AG04449 (cell line): ENCODE measurements at regions not wholly inside any gene's neighbourhood (a gene's known extent, or its start where the extent isn't known, plus 50 kb on each side); places are given as distances from the start of the nearest gene placed in this dataset.

ENCODE experiments used
- CTCF ChIA-PET: fragments of 350-600 bp; formaldehyde crosslinking; extraction: SDS; loops from one replicate; lab custom pipeline; 2021; ENCODE audit warnings: antibody characterized with exemption; lab: Yijun Ruan, JAX
- POLR2A ChIA-PET: fragments of 400-600, 350-600 bp; formaldehyde crosslinking; extraction: SDS; loops from one replicate; lab custom pipeline; 2020; ENCODE audit warnings: antibody characterized with exemption, inconsistent platforms; lab: Yijun Ruan, JAX
- DNase-seq: peaks from one replicate; pipeline ENCODE4 v3.0.0-alpha.2; 2010; ENCODE audit warnings: low read depth, low spot score
- H3K4me3 ChIP-seq: 2 replicates; pipeline ENCODE4 v1.5.1; 2011; ENCODE audit warnings: low read depth, mild to moderate bottlenecking, control low read depth, low read length
- TF ChIP-seq, protein P1 (sequence below): IDR thresholded peaks from one replicate; pipeline ENCODE4 v1.5.1; 2011; ENCODE audit warnings: mild to moderate bottlenecking, moderate library complexity, low read length, control low read depth, inconsistent platforms; ENCODE audit not compliant: insufficient read depth; ENCODE audit errors: missing control alignments

DNA sequence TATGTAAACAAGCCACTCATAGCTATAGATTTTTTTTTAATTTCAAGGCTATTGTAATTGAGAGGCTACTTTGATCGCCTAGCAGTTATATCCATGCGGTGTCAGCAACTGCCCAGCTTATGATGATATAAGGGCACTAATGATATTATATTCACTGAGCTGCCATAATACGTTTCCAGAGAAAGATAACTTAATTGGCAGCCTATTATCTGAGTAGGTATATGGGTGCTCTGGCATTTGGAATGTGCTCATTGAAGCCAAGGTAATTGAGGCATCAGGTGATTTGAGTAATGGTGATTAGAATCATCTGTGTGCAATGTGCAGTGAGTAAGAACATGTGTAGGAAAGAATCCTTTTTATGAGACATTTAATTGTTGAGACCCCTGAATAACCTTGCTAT lies 490.0 kb downstream of the CENPC start:
- ChIA-PET POLR2A (no interaction called here), CTCF (no interaction called here)
- TF ChIP-seq, protein P1, sequence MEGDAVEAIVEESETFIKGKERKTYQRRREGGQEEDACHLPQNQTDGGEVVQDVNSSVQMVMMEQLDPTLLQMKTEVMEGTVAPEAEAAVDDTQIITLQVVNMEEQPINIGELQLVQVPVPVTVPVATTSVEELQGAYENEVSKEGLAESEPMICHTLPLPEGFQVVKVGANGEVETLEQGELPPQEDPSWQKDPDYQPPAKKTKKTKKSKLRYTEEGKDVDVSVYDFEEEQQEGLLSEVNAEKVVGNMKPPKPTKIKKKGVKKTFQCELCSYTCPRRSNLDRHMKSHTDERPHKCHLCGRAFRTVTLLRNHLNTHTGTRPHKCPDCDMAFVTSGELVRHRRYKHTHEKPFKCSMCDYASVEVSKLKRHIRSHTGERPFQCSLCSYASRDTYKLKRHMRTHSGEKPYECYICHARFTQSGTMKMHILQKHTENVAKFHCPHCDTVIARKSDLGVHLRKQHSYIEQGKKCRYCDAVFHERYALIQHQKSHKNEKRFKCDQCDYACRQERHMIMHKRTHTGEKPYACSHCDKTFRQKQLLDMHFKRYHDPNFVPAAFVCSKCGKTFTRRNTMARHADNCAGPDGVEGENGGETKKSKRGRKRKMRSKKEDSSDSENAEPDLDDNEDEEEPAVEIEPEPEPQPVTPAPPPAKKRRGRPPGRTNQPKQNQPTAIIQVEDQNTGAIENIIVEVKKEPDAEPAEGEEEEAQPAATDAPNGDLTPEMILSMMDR: no peak
- DNase-seq: no peak
- no peak overlapping the region for H3K4me3 ChIP-seq

DNA sequence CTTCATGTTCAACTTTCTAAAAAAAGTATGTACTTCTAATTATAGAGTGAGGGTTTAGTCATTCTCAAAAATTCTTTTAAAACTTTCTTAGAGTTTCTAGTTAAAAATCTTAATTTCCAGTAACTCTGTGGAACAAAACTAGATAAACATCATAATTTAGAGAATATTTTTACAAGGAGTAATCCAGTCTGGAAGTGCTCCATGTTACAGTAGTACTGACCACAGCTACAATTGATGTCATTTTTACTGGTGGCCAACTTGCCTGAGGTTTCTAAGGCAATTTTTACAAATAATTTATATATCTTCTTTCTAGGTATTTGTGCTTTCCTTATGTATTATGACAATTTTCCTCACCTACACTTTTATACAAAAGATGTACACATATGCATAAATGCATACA lies 490.4 kb downstream of the CENPC start:
- TF ChIP-seq, protein P1: no peak
- ChIA-PET CTCF (no interaction called here), POLR2A (no interaction called here)
- no peak overlapping the region for H3K4me3 ChIP-seq
- no peak for DNase-seq

DNA sequence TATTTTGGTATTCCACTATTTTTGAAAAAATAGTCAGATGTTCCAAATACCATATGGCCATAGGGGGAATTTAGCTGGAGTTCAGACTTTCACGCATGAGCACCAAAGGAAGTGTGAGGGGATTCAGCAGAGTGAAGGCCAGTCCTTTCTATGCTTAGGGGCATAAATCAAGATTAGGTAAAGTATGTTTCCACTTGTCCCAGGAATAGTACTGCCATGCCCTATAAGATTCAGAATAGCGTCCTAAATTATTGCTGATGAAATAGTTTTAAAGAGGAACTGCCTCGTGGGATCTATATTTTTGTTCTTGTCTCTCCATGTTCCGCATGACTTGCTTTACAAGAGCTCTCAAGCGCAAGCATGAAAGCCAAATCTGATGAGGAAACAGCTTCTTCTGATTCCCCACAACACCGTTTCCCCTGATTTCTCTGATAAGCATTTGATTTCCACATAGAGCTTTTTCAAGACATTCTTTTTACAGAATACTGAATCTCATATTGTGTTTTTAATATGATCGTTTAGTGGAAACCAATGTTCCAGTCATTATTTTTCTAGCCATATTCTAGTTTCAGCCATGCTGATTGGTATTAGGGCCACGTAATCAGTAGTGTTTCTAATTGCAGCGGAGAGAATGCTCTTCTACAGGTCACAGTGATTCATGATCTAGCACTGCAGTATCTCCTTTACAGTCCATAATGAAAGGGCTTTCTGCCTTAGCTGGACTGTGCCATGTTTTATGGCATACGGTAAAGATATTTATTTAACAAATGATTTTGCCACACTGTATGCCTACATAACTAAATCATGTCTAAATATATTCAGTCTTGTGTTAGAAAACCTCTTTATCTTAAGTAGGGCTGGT lies 492.3 kb downstream of the CENPC start:
- TF ChIP-seq, protein P1: no peak
- CTCF ChIA-PET: no interaction called here
- POLR2A ChIA-PET: no interaction called here
- no peak for DNase-seq
- no peak overlapping the region for H3K4me3 ChIP-seq

DNA sequence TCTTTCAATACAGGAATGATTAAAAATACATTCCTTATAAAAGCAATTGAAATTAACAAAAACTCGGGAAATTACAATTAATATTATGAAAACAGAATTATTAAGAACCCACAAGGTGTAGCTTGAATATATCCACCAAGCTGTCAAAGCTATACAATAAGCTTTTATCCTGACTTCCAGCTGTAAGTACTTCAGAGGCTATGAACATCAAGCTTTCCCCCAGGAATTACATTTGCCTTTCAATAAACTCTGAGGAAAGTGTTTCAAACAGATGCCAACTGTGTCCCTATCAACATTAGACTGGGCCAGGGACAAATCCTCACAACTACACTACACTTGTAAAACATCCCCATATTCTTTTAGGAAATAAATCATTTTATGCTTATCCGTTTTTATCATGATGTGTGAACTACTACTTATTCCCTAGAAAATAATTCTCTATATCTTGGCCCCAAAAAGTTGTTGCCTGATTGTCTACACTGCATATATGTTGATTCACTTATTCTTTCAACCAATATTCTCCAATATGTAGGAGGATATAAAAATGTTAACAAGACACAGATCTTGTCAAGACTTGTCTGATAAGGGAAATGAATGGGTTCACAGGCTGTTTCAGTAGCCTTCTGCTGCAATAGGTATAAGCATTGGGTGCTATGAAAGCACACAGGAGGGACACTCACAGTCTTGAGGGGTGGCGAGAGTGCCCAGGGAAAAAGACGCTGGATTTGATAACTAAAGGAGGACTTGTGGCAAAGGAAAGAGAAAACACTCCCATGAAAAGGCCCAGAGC lies 494.1 kb downstream of the CENPC start:
- ChIA-PET POLR2A (no interaction called here), CTCF (no interaction called here)
- TF ChIP-seq, protein P1: no peak
- no peak overlapping the region for H3K4me3 ChIP-seq
- DNase-seq: no peak

DNA sequence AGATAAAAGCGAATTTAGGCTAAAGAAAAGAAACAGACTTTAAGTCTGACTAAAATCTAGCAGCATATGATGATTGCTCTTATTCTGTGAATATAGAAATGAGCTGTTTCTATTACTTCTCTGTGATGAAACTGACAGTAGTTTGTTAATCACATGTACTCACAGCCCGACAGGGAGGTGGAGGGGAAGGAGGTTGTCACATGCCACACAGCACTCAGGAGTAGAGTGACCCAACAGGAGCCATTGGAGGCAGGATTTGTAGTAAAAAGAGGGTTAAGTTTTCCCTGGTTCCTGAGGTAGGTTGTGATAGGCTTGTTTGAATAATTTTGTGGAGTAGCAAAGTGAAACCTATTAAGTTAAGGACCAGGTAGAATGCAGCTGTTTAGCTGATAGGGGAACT lies 495.9 kb downstream of the CENPC start:
- CTCF ChIA-PET: no interaction called here
- TF ChIP-seq, protein P1: no peak
- H3K4me3 ChIP-seq: no peak overlapping the region
- POLR2A ChIA-PET: no interaction called here
- DNase-seq: no peak

DNA sequence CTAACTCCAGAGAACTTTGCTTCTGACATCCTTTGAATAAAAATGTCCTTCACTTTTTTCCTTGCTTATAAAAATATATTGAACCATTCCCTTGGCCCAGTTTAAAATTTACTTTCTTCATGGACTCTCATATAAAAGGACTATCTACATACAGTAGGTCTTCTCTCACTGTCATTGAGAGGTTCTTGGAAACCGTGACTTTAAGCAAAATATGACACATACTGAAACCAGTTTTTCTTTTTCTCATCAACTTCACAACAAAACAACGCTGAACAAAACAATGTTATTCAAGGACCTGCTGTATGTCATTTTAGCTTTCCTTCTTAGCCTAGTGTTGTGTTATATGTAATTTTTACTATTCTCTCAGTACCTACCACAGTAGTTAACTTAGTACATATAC lies 496.8 kb downstream of the CENPC start:
- CTCF ChIA-PET: no interaction called here
- no peak for DNase-seq
- POLR2A ChIA-PET: no interaction called here
- no peak overlapping the region for H3K4me3 ChIP-seq
- TF ChIP-seq, protein P1: no peak
